ENCODE measurements at regions not wholly inside any gene's neighbourhood (a gene's known extent, or its start where the extent isn't known, plus 50 kb on each side); places are given as distances from the start of the nearest gene placed in this dataset.

- no peak for TF ChIP-seq CTCF (conservative IDR thresholded peaks at IDR 0.05; ENCODE audit: low read depth, low read length)
- TF ChIP-seq EZH2 (IDR thresholded peaks at IDR 0.05; ENCODE audit: borderline replicate concordance, low read depth, low read length, poor library complexity, severe bottlenecking), result no peak
These were observed 116.2 kb upstream of the ALX4 start for GRCh38 chr11:44426119-44426518.
